HepG2 (cell line): ENCODE measurements at regions not wholly inside any gene's neighbourhood (a gene's known extent, or its start where the extent isn't known, plus 50 kb on each side); places are given as distances from the start of the nearest gene placed in this dataset.

Source experiments
- EZH2 ChIP-seq: conservative IDR thresholded peaks from 2 replicates; pipeline ENCODE4 v1.6.1; 2012; ENCODE audit warnings: mild to moderate bottlenecking, low read depth, low read length, moderate library complexity
- HDAC2 ChIP-seq: sonication (generic); formaldehyde crosslinking; IDR thresholded peaks from 2 replicates; pipeline ENCODE4 v1.4.0; 2020; ENCODE audit warnings: missing genetic modification reagents
- TAF1 ChIP-seq: sonication (generic); formaldehyde crosslinking; IDR thresholded peaks from 2 replicates; pipeline ENCODE4 v1.4.0; 2020; ENCODE audit warnings: missing genetic modification reagents
- ZNF431 ChIP-seq: sonication (generic); formaldehyde crosslinking; IDR thresholded peaks from 2 replicates; pipeline ENCODE4 v1.9.0; 2022; ENCODE audit warnings: missing genetic modification reagents, low read depth, mild to moderate bottlenecking, borderline replicate concordance
- ZNF550 ChIP-seq: sonication (generic); formaldehyde crosslinking; IDR thresholded peaks from 2 replicates; pipeline ENCODE4 v1.4.0; 2020; ENCODE audit warnings: mild to moderate bottlenecking, missing genetic modification reagents, borderline replicate concordance

- no peak for TF ChIP-seq EZH2
- TF ChIP-seq ZNF431: no peak
- no peak for TF ChIP-seq TAF1 (CRISPR knock-in tag)
- no peak for TF ChIP-seq HDAC2 (CRISPR knock-in tag)
- no peak for TF ChIP-seq ZNF550 (CRISPR knock-in tag)
Observed at GRCh38 chr7:26477381-26477990, 185.8 kb downstream of the SNX10 start.
